GM06990 (cell line): ENCODE measurements at regions not wholly inside any gene's neighbourhood (a gene's known extent, or its start where the extent isn't known, plus 50 kb on each side); places are given as distances from the start of the nearest gene placed in this dataset.
"Not testable (repeated sequence)": the region's sequence is repeated elsewhere in the genome, so short reads cannot be mapped to it uniquely, and the experiment has no call there.

Experiments used
- DNase-seq: peaks from one replicate; pipeline ENCODE4 v3.0.0-alpha.2; 2011; ENCODE audit not compliant: insufficient read length; ENCODE audit errors: extremely low read depth
- H3K27me3 ChIP-seq: replicated peaks from 2 replicates; pipeline ENCODE4 v1.6.0; 2011; ENCODE audit warnings: low read length; ENCODE audit not compliant: control insufficient read depth, insufficient read depth
- H3K36me3 ChIP-seq: 2 replicates; pipeline ENCODE4 v1.5.1; 2011; ENCODE audit warnings: low read length; ENCODE audit not compliant: control insufficient read depth, insufficient read depth
- H3K4me3 ChIP-seq: replicated peaks from 2 replicates; pipeline ENCODE4 v1.5.1; 2011; ENCODE audit warnings: low read depth, mild to moderate bottlenecking, control low read depth, low read length
- TF ChIP-seq, protein P1 (sequence below): IDR thresholded peaks from 2 replicates; pipeline ENCODE4 v1.5.1; 2011; ENCODE audit warnings: low read length, control low read depth, mild to moderate bottlenecking, inconsistent platforms; ENCODE audit not compliant: insufficient read depth, poor library complexity, severe bottlenecking

DNA sequence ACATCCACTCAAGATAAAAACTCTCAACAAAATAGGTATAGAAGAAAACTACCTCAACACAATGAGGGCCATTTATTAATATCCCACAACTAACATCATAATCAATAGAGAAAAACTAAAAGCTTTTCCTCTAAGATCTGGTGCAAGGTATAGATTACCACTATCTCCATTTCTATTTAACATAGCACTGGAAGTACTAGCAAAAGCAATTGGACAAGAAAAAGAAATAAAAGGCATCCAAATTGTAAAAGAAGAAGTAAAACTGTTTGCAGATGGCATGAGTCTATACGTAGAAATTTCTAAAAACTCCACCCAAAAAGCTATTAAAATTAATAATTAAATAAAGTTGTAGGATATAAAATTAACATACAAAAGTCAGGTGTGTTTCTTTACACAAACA is 230.8 kb upstream of the PRSS16 start:
- DNase-seq = no peak
- TF ChIP-seq, protein P1, sequence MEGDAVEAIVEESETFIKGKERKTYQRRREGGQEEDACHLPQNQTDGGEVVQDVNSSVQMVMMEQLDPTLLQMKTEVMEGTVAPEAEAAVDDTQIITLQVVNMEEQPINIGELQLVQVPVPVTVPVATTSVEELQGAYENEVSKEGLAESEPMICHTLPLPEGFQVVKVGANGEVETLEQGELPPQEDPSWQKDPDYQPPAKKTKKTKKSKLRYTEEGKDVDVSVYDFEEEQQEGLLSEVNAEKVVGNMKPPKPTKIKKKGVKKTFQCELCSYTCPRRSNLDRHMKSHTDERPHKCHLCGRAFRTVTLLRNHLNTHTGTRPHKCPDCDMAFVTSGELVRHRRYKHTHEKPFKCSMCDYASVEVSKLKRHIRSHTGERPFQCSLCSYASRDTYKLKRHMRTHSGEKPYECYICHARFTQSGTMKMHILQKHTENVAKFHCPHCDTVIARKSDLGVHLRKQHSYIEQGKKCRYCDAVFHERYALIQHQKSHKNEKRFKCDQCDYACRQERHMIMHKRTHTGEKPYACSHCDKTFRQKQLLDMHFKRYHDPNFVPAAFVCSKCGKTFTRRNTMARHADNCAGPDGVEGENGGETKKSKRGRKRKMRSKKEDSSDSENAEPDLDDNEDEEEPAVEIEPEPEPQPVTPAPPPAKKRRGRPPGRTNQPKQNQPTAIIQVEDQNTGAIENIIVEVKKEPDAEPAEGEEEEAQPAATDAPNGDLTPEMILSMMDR = no peak
- H3K4me3 ChIP-seq = no peak overlapping the region
- no peaks in the 10 kb centered on the region for H3K36me3 ChIP-seq
- no peaks in the 10 kb centered on the region for H3K27me3 ChIP-seq

DNA sequence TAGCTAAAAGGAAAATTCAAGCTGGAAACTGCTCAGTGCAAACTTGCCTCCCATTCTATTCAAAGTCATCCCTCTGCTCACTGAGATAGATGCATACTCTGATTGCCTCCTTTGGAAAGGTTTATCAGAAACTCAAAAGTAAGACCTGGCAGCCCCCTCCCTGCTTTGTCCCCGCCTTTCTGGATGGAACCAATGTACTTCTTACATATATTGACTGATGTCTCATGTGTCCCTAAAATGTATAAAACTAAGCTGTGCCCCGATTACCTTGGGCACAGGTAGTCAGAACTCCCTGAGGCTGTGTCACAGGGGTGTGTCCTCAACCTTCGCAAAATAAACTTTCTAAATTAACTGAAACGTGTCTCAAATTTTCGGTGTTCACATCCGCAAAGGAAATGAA is 229.1 kb upstream of the PRSS16 start:
- DNase-seq, H3K27me3 ChIP-seq, H3K4me3 ChIP-seq, H3K36me3 ChIP-seq: not testable (repeated sequence)

DNA sequence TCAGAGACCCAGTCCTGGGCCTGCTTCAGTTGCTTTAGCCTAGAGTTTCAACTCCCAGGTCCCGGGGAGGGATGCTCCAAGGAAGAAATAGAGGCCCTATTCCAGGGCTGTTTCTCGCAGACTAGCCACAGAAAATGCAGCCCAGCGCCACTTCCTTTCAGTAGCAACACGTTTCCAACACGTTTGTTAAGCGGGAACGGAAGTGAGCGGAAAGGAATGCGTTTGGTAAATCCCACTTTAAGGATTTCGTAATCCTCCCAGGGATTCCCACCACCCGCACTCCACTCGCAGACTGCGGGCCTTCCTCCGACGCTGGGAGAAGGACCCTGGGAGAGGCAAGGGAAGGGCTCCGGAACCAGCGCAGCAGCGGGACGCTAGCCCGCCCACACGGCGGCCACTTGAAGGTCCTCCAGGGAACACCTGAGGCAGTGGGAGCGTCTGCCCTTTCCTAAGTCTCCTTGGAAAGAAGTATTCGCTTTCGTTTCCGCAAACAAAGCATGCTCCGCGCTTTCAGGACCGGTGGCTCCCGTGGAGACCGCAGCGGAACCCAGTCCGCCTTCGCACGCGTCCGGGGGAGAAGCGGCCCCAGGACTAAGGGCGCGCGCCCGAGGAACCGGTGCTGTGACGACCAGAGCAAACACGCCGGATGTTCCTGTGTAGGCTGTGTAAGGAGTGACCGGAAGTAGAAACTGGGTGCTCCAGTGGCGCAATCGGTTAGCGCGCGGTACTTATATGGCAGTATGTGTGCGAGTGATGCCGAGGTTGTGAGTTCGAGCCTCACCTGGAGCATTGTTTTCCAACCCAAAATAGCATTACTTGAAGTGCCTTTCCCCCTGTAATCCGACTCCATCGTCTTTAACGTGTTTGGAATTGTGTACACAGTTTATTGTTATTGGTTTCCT is 227.6 kb upstream of the PRSS16 start:
- peak overlapping the region; percentile 58 for H3K4me3 ChIP-seq
- no peaks in the 10 kb centered on the region for H3K36me3 ChIP-seq
- DNase-seq = peak; percentile 73
- no peaks in the 10 kb centered on the region for H3K27me3 ChIP-seq
- TF ChIP-seq, protein P1 = no peak

DNA sequence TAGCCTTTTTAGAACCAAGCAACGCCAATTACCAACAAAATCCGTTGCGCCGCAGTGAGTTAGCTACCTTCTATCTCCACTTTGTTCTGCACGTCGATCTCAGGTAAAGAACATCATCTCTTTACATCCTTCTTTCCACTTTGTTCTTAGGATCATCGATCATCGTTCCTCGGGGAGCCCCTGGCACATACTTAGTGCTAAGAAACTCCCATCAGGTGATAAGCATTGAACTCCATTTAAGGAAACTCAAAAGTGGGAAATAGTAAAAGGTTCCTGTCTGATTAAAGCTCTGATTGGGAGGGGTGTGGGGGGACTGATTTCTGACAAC is 227.0 kb upstream of the PRSS16 start:
- peak overlapping the region; percentile 58 for H3K4me3 ChIP-seq
- no peak for DNase-seq
- TF ChIP-seq, protein P1 = no peak
- no peaks in the 10 kb centered on the region for H3K27me3 ChIP-seq
- no peaks in the 10 kb centered on the region for H3K36me3 ChIP-seq

DNA sequence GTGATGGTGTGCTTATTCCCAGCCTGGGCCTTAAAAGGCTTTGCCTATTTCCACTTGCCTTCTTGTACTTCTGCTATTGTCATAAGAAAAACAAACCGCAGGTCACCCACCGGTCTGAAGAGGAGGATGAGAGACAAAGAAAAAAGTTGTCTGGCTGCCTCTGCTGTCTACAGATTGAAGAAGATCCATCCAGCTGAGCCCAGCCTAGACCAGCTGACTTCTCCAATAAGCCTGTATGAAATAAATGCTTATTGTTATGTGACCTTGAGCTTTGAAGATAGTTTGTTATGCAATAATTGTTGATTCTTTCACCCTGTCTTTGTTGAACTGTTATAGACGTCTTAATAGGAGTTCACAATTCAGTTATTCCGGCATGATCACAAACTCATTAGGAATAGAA is 223.8 kb upstream of the PRSS16 start:
- H3K36me3 ChIP-seq = no peaks in the 10 kb centered on the region
- TF ChIP-seq, protein P1 = no peak
- no peak for DNase-seq

DNA sequence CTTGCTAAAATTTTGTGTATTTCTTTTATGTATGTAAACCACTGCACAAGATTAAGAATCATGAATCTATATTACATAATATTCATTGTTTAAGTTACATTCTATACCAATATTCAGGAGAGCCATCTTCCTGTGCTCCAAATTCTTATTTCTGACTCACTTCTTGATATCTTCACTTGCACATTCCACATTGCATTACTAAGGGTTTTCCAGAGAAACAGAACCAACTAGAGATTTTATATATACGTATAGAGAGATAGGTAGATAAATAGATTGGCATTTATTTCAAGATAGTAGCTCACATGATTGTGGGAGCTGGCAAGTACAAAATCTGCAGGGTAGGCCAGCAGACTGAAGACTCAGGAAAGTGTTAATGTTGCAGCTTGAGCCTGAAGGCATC is 222.2 kb upstream of the PRSS16 start:
- Histone ChIP-seq H3K36me3 (no peaks in the 10 kb centered on the region), H3K27me3 (no peaks in the 10 kb centered on the region), H3K4me3 (no peak overlapping the region)
- TF ChIP-seq, protein P1 = no peak
- DNase-seq = no peak

More for the DNA sequence above, 223.8 kb upstream of the PRSS16 start:
- H3K27me3 ChIP-seq = no peaks in the 10 kb centered on the region
- H3K4me3 ChIP-seq = no peak overlapping the region
